PC-3 (cell line): ENCODE measurements at regions not wholly inside any gene's neighbourhood (a gene's known extent, or its start where the extent isn't known, plus 50 kb on each side); places are given as distances from the start of the nearest gene placed in this dataset.

ENCODE experiments used
- CTCF ChIP-seq: fragments of 300-600 bp; sonication (generic); conservative IDR thresholded peaks from 2 replicates; pipeline ENCODE4 v1.5.1; 2017; ENCODE audit warnings: antibody characterized with exemption, low read depth, mild to moderate bottlenecking, low read length
- EZH2 ChIP-seq: fragments of 300-600 bp; sonication (generic); IDR thresholded peaks from one replicate; pipeline ENCODE4 v1.6.1; 2017; ENCODE audit warnings: antibody characterized with exemption, mild to moderate bottlenecking, low read length; ENCODE audit not compliant: unreplicated experiment
- EZH2phosphoT487 ChIP-seq: fragments of 300-600 bp; sonication (generic); IDR thresholded peaks from 2 replicates; pipeline ENCODE4 v1.6.1; 2018; ENCODE audit warnings: mild to moderate bottlenecking, antibody characterized with exemption, low read length, borderline replicate concordance

GRCh38 chr14:61861320-61861865, 99.2 kb downstream of the SNAPC1 start:
- TF ChIP-seq CTCF (no peak), EZH2 (no peak), EZH2phosphoT487 (no peak)
